ENCODE measurements at regions not wholly inside any gene's neighbourhood (a gene's known extent, or its start where the extent isn't known, plus 50 kb on each side); places are given as distances from the start of the nearest gene placed in this dataset.

- Histone ChIP-seq H3F3A (ENCODE audit: insufficient read depth, low read length) (no peaks in the 10 kb centered on the region), H2AFZ (ENCODE audit: low read length) (no peak overlapping the region)
These were observed 84.2 kb downstream of the CAVIN4 start for GRCh38 chr9:100662122-100662521.

GRCh38 chr9:100667448-100667847 lies 89.6 kb downstream of the CAVIN4 start:
- H3K36me3 ChIP-seq (replicated peaks; ENCODE audit: insufficient read depth, low read length): no peaks in the 10 kb centered on the region
- no peaks in the 10 kb centered on the region for H3K4me1 ChIP-seq (ENCODE audit: low read length)
- TF ChIP-seq EZH2phosphoT487 (IDR thresholded peaks at IDR 0.05; ENCODE audit: low read length) (no peak), EZH2 (optimal IDR thresholded peaks at IDR 0.05; ENCODE audit: low read depth, low read length) (no peak), CTCF (IDR thresholded peaks at IDR 0.05; ENCODE audit: low read length) (no peak)
- H3K27me3 ChIP-seq (replicated peaks; ENCODE audit: insufficient read depth, low read length): no peaks in the 10 kb centered on the region
- no peaks in the 10 kb centered on the region for H4K20me1 ChIP-seq (ENCODE audit: insufficient read depth, low read length)
- no peak for DNase-seq
- H3K9me2 ChIP-seq (replicated peaks; ENCODE audit: insufficient read depth, low read length): no peaks in the 10 kb centered on the region
- H3K9ac ChIP-seq (ENCODE audit: low read length): no peak overlapping the region
- H3K79me2 ChIP-seq (ENCODE audit: low read length): no peaks in the 10 kb centered on the region
- no peak overlapping the region for H2AFZ ChIP-seq (ENCODE audit: low read length)
- no peak overlapping the region for H3K27ac ChIP-seq (ENCODE audit: low read length)
- no peaks in the 10 kb centered on the region for H3F3A ChIP-seq (ENCODE audit: insufficient read depth, low read length)
- H3K9me3 ChIP-seq (replicated peaks; ENCODE audit: insufficient read depth, low read length): no peaks in the 10 kb centered on the region
- H3K4me2 ChIP-seq (ENCODE audit: low read depth, low read length): no peak overlapping the region
- H3K4me3 ChIP-seq (ENCODE audit: low read length): no peak overlapping the region

More at GRCh38 chr9:100662122-100662521, 84.2 kb downstream of the CAVIN4 start:
- H3K79me2 ChIP-seq (ENCODE audit: low read length): no peaks in the 10 kb centered on the region
- H3K9ac ChIP-seq (ENCODE audit: low read length): no peak overlapping the region
- H3K27ac ChIP-seq (ENCODE audit: low read length): no peak overlapping the region
- no peaks in the 10 kb centered on the region for H4K20me1 ChIP-seq (ENCODE audit: insufficient read depth, low read length)
- no peak overlapping the region for H3K4me3 ChIP-seq (ENCODE audit: low read length)
- H3K36me3 ChIP-seq (replicated peaks; ENCODE audit: insufficient read depth, low read length): no peaks in the 10 kb centered on the region
- no peaks in the 10 kb centered on the region for H3K9me2 ChIP-seq (replicated peaks; ENCODE audit: insufficient read depth, low read length)
- H3K27me3 ChIP-seq (replicated peaks; ENCODE audit: insufficient read depth, low read length): no peaks in the 10 kb centered on the region
- no peak for TF ChIP-seq EZH2phosphoT487 (IDR thresholded peaks at IDR 0.05; ENCODE audit: low read length)
- TF ChIP-seq CTCF (IDR thresholded peaks at IDR 0.05; ENCODE audit: low read length): no peak
- TF ChIP-seq EZH2 (optimal IDR thresholded peaks at IDR 0.05; ENCODE audit: low read depth, low read length): no peak
- DNase-seq: no peak
- H3K4me2 ChIP-seq (ENCODE audit: low read depth, low read length): no peak overlapping the region
- H3K9me3 ChIP-seq (replicated peaks; ENCODE audit: insufficient read depth, low read length): no peaks in the 10 kb centered on the region
- no peaks in the 10 kb centered on the region for H3K4me1 ChIP-seq (ENCODE audit: low read length)

DNA sequence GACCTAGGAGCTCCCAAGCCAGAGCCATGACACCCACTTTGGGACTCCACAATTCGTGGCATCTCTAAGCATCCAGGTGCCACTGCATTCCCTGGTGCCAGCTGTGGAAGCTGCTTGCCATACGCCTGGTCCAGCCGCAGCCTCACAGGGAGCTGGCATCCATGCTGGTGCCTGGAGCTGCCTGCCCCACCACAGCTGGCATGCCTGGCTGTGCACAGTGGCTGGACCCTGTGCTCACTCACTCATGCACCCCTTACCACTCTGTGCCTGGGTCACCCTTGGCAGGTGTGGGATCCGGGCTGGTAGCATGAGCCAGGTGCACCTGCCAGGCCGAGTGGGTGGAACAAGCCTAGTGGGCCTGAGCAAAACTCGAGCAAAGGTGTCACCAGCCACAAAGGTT lies 90.1 kb downstream of the CAVIN4 start:
- no peak overlapping the region for H2AFZ ChIP-seq (ENCODE audit: low read length)
- H3K4me2 ChIP-seq (ENCODE audit: low read depth, low read length): no peak overlapping the region

More for the DNA sequence above, 90.1 kb downstream of the CAVIN4 start:
- H3K79me2 ChIP-seq (ENCODE audit: low read length): no peaks in the 10 kb centered on the region
- H3K36me3 ChIP-seq (replicated peaks; ENCODE audit: insufficient read depth, low read length): no peaks in the 10 kb centered on the region
- no peaks in the 10 kb centered on the region for H3K4me1 ChIP-seq (ENCODE audit: low read length)
- H3K9ac ChIP-seq (ENCODE audit: low read length): no peak overlapping the region
- TF ChIP-seq EZH2phosphoT487 (IDR thresholded peaks at IDR 0.05; ENCODE audit: low read length) (no peak), EZH2 (optimal IDR thresholded peaks at IDR 0.05; ENCODE audit: low read depth, low read length) (no peak), CTCF (IDR thresholded peaks at IDR 0.05; ENCODE audit: low read length) (no peak)
- no peak overlapping the region for H3K27ac ChIP-seq (ENCODE audit: low read length)
- H3K9me3 ChIP-seq (replicated peaks; ENCODE audit: insufficient read depth, low read length): no peaks in the 10 kb centered on the region
- DNase-seq: no peak
- H3K9me2 ChIP-seq (replicated peaks; ENCODE audit: insufficient read depth, low read length): no peaks in the 10 kb centered on the region
- no peak overlapping the region for H3K4me3 ChIP-seq (ENCODE audit: low read length)
- no peaks in the 10 kb centered on the region for H4K20me1 ChIP-seq (ENCODE audit: insufficient read depth, low read length)
- H3F3A ChIP-seq (ENCODE audit: insufficient read depth, low read length): no peaks in the 10 kb centered on the region
- H3K27me3 ChIP-seq (replicated peaks; ENCODE audit: insufficient read depth, low read length): no peaks in the 10 kb centered on the region
